GM12878 (cell line): ENCODE measurements at regions not wholly inside any gene's neighbourhood (a gene's known extent, or its start where the extent isn't known, plus 50 kb on each side); places are given as distances from the start of the nearest gene placed in this dataset.

Experiments
- BHLHE40 ChIP-seq, 2 experiments: fragments of 450-650 bp in 1 of 2; IDR thresholded peaks; 2 replicates each; pipeline ENCODE4 v1.6.1; 2011 to 2017; ENCODE audit warnings: low read depth in 2 of 2, borderline replicate concordance in 1 of 2, improper control_type of control experiment in 1 of 2, low read length in 1 of 2, mild to moderate bottlenecking in 1 of 2
- BMI1 ChIP-seq: fragments of 450-650 bp; IDR thresholded peaks from 2 replicates; pipeline ENCODE4 v1.6.1; 2016; ENCODE audit warnings: mild to moderate bottlenecking, moderate library complexity, borderline replicate concordance
- CHD1 ChIP-seq: IDR thresholded peaks from 2 replicates; pipeline ENCODE4 v1.6.1; 2012; ENCODE audit warnings: low read depth, low read length, improper control_type of control experiment
- IRF4 ChIP-seq: IDR thresholded peaks from 2 replicates; pipeline ENCODE4 v1.6.1; 2011; ENCODE audit warnings: low read depth, low read length
- NRF1 ChIP-seq: conservative IDR thresholded peaks from 2 replicates; pipeline ENCODE4 v1.6.1; 2011; ENCODE audit warnings: mild to moderate bottlenecking, low read depth, low read length, improper control_type of control experiment
- SIX5 ChIP-seq: IDR thresholded peaks from 2 replicates; pipeline ENCODE4 v1.6.1; 2011; ENCODE audit warnings: mild to moderate bottlenecking, low read depth, low read length, moderate library complexity; ENCODE audit not compliant: severe bottlenecking
- SPI1 ChIP-seq: IDR thresholded peaks from 2 replicates; pipeline ENCODE4 v1.6.1; 2011; ENCODE audit warnings: low read depth, mild to moderate bottlenecking, low read length, moderate library complexity, borderline replicate concordance; ENCODE audit not compliant: insufficient read depth
- SUPT20H ChIP-seq: IDR thresholded peaks from 2 replicates; pipeline ENCODE4 v1.6.1; 2011; ENCODE audit warnings: low read depth, mild to moderate bottlenecking, low read length, moderate library complexity, borderline replicate concordance; ENCODE audit not compliant: control insufficient read depth
- YY1 ChIP-seq: IDR thresholded peaks from 2 replicates; pipeline ENCODE4 v1.6.1; 2011; ENCODE audit warnings: low read depth, mild to moderate bottlenecking, low read length
- ZNF217 ChIP-seq: fragments of 450-650 bp; IDR thresholded peaks from 2 replicates; pipeline ENCODE4 v1.6.1; 2017; ENCODE audit warnings: antibody characterized with exemption, mild to moderate bottlenecking
- TF ChIP-seq, protein P1 (sequence below): fragments of 450-650 bp; IDR thresholded peaks from 2 replicates; pipeline ENCODE4 v1.6.1; 2017; ENCODE audit warnings: mild to moderate bottlenecking, moderate library complexity
- TF ChIP-seq, protein P2 (sequence below): IDR thresholded peaks from 2 replicates; pipeline ENCODE4 v1.6.1; 2011; ENCODE audit warnings: borderline replicate concordance, low read depth, mild to moderate bottlenecking, moderate library complexity, low read length; ENCODE audit not compliant: insufficient read depth, poor library complexity, severe bottlenecking

DNA sequence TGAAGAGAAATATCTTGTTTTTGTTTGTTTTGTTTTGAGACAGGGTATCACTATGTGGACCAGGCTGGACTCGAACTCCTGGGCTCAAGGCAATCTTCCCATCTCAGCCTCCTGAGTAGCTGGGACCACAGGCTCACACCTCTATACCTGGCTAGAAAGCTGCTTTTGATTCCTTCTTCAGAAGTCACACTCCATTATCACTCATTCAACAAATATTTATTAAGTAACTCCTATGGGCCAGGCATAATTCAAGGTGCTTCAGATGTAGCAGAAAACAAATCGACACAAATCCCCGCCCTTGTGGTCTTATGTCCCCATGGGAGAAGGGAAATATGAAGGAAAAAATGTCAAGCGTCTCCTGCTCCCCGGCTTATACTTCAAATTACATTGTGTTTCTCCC is 72.6 kb upstream of the DHX15 start (continued):
- TF ChIP-seq, protein P1, sequence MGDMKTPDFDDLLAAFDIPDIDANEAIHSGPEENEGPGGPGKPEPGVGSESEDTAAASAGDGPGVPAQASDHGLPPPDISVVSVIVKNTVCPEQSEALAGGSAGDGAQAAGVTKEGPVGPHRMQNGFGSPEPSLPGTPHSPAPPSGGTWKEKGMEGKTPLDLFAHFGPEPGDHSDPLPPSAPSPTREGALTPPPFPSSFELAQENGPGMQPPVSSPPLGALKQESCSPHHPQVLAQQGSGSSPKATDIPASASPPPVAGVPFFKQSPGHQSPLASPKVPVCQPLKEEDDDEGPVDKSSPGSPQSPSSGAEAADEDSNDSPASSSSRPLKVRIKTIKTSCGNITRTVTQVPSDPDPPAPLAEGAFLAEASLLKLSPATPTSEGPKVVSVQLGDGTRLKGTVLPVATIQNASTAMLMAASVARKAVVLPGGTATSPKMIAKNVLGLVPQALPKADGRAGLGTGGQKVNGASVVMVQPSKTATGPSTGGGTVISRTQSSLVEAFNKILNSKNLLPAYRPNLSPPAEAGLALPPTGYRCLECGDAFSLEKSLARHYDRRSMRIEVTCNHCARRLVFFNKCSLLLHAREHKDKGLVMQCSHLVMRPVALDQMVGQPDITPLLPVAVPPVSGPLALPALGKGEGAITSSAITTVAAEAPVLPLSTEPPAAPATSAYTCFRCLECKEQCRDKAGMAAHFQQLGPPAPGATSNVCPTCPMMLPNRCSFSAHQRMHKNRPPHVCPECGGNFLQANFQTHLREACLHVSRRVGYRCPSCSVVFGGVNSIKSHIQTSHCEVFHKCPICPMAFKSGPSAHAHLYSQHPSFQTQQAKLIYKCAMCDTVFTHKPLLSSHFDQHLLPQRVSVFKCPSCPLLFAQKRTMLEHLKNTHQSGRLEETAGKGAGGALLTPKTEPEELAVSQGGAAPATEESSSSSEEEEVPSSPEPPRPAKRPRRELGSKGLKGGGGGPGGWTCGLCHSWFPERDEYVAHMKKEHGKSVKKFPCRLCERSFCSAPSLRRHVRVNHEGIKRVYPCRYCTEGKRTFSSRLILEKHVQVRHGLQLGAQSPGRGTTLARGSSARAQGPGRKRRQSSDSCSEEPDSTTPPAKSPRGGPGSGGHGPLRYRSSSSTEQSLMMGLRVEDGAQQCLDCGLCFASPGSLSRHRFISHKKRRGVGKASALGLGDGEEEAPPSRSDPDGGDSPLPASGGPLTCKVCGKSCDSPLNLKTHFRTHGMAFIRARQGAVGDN: no peak
- TF ChIP-seq SIX5 (no peak), SUPT20H (no peak), CHD1 (no peak), IRF4 (no peak), NRF1 (no peak), BHLHE40 (IDR thresholded peaks at IDR 0.05; ENCODE audit: borderline replicate concordance in 1 of 2, low read depth in 2 of 2, low read length in 1 of 2) (no peak), SPI1 (no peak), YY1 (no peak), BMI1 (no peak), ZNF217 (no peak)
- TF ChIP-seq, protein P2, sequence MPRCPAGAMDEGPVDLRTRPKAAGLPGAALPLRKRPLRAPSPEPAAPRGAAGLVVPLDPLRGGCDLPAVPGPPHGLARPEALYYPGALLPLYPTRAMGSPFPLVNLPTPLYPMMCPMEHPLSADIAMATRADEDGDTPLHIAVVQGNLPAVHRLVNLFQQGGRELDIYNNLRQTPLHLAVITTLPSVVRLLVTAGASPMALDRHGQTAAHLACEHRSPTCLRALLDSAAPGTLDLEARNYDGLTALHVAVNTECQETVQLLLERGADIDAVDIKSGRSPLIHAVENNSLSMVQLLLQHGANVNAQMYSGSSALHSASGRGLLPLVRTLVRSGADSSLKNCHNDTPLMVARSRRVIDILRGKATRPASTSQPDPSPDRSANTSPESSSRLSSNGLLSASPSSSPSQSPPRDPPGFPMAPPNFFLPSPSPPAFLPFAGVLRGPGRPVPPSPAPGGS: no peak
- TF ChIP-seq, all 136 proteins: peak for 0
